Fibroblast of upper back skin (primary cell): ENCODE measurements at regions not wholly inside any gene's neighbourhood (a gene's known extent, or its start where the extent isn't known, plus 50 kb on each side); places are given as distances from the start of the nearest gene placed in this dataset.
"Not testable (repeated sequence)": the region's sequence is repeated elsewhere in the genome, so short reads cannot be mapped to it uniquely, and the experiment has no call there.

Experiments used
- DNase-seq: peaks from one replicate; pipeline ENCODE4 v3.0.0-alpha.2; 2013

DNA sequence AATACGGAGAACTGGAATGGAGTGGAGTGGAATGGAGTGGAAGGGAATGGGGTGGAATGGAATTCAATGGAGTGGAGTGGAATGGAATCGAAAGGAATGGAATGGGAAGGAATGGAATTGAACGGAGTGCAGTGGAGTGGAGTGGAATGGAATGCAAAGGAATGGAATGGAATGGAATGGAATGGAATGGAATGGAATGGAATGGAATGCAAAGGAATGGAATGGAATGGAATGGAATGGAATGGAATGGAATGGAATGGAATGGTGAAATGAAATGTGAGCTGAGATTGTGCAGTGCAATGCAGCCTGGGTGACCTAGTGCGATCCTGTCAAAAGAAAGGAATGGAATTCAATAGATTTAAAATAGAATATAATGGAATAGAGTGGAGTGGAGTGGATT is 357.3 kb upstream of the WSB1 start:
- not testable (repeated sequence) for DNase-seq

DNA sequence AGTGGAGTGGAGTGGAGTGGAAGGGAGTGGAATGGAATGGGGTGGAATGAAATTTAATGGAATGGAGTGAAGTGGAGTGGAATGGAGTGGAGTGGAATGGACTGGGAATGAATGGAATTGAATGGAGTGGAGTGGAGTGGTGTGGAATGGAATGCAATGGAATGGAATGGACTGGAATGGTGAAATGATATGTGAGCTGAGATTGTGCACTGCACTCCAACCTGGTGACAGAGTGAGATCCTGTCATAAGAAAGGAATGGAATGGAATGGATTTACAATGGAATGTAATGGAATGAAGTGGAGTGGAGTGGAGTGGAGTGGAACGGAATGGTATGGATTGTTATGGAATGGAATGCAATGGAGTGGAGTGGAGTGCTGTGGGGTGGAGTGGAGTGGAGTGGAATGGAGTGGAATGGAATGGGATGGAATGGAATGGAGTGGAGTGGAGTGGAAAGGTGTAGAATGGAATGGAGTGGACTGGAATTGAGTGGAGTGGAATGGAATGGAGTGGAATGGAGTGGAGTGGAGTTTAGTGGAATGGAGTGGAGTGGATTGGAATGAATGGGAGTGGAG is 356.1 kb upstream of the WSB1 start:
- DNase-seq: not testable (repeated sequence)

DNA sequence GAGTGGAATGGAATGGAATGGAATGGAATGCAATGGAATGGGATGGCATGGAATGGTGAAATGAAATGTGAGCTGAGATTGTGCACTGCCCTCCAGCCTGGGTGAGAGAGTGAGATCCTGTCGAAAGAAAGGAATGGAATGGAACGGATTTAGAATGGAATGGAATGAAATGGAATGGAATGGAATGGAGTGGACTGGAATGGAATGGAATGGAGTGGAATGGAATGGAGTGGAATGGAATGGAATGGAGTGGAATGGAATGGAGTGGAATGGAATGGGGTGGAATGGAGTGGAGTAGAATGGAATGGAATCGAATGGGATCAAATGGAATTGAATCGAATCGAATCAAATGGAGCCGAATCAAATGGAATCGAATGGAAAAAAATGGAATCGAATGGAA is 354.2 kb upstream of the WSB1 start:
- not testable (repeated sequence) for DNase-seq

DNA sequence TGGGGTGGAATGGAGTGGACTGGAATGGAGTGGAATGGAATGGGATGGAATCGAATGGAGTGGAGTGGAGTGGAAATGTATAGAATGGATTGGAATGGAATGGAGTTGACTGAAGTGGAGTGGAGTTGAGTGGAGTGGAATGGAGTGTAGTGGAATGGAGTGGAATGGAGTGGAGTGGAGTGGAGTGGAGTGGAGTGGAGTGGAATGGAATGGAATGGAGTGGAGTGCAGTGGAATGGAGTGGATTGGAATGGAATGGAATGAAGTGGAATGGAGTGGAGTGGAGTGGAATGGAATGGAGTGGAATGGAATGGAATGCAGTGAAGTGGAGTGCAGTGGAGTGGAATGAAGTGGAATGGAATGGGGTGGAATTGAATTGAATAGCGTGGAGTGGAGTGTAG is 353.3 kb upstream of the WSB1 start:
- DNase-seq: not testable (repeated sequence)

DNA sequence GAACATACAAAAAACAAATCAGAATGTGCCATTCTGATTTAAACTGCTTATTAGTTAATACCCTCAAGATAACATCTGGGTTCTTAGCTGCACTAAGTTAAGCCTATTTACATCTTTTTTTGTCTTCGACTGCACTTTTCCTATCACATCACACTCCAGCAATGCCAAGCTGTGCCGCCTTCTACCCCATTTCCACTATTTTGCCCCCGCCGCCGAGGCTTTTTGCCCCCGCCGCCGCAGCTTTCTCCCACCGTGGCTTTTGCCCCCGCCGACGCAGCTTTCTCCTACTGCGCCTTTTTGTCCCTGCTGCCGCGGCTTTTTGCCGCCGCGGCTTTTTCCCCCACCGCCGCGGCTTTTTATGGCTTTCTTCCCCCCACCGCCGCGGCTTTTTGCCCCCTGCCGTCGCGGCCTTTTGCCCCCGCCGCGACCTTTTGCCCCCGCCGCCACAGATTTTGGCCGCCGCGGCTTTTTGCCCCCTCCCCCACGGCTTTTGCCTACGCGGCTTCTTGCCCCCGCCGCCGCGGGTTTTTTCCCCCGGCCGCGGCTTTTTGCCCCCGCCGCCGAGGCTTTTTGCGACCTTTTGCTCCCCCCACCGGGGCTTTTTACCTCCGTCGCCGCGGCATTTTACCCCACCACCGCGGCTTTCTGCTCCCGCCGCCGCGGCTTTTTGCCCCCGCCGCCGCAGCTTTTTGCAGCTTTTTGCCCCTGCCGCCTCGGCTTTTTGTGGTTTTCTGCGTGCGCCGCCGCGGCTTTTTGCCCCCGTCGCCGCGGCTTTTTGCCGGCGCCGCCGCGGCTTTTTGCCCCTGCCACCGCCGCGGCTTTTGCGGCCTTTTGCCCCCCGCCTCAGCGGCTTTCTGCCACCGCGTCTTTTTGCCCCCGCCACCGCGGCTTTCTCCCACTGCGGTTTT is 331.4 kb upstream of the WSB1 start:
- DNase-seq: no peak

DNA sequence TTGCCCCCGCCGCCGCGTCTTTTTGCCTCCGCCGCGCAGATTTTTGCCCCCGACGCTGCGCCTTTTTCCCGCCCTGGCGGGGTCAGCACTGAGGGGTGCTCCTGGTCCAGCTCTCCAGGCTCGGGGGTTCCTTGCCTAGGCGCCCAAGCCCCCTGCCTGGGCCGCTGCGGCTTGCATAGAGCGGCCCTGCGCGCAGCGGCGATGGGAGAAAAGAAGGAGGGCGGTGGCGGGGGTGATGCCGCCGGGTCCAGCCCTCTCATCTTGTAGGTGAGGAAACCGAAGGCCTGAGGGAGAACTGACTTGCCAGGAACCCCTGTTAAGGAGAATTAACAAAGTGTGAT is 330.8 kb upstream of the WSB1 start:
- no peak for DNase-seq

DNA sequence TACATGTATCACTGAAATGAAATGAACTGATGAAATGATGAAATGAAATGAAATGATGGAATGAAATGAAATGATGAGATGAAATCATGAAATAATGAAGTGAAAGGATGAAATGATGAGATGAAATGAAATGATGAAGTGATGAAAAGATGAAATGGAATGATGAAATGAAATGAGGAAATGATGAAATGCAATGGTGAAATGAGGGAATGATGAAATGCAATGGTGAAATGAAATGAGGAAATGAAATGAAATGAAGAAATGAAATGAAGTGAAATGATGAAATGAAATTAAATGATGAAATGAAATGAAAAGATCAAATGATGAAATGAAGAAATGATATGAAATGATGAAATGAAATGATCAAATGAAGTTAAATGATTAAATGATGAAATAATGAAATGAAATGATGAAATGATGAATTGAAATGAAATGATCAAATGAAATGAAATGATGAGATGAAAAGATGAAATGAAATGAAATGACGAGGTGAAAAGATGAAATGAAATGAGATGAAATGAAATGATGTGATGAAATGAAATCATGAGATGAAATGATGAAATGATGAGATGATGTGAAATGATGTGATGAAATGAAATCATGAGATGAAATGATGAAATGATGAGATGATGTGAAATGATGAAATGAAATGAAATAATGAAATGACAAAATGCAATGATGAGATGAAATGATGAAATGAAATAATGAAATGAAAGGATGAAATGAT is 327.9 kb upstream of the WSB1 start:
- not testable (repeated sequence) for DNase-seq

DNA sequence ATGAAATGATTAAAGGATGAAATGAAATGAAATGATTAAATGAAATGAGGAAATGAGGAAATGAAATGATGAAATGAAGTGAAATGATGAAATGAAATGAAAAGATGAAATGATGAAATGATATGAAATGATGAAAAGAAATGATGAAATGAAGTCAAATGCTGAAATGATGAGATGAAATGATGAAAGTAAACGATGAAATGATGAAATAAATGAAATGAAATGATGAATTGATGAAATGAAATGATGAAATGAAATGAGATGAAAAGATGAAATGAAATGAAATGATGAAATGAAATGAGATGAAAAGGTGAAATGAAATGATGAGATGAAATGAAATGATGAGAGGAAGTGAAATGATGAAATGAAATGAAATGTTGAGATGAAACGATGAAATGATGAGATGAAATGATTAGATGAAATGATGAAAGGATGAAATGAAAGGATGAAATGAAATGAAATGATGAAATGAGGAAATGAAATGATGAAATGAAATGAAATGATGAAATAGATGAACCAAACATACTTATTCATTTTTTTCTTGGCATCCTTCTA is 327.2 kb upstream of the WSB1 start:
- DNase-seq: not testable (repeated sequence)

DNA sequence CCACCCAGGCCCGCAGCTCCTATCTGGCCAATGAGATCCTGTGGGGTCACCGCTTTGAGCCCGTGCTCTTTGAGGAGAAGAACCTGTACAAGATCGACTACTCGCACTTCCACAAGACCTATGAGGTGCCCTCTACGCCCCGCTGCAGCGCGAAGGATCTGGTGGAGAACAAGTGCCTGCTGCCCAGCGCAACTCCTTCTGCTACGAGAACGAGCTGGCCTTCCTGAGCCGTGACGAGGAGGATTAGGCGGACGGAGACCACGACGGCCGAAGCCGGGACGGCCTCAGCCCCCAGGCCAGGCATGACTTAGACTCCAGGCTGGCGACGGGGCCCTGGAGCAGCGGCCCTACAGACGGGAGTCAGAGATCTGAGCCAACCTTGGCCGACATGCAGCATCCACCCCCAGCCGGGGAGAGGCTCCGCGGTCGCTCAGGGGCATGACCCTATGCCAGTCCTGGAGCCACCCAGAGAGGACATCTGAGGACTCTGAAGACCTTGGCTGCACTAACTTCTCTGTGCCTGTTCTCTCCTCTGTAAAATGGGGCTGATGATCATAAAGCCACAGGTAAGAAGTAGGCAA is 312.0 kb upstream of the WSB1 start:
- DNase-seq: not testable (repeated sequence)

DNA sequence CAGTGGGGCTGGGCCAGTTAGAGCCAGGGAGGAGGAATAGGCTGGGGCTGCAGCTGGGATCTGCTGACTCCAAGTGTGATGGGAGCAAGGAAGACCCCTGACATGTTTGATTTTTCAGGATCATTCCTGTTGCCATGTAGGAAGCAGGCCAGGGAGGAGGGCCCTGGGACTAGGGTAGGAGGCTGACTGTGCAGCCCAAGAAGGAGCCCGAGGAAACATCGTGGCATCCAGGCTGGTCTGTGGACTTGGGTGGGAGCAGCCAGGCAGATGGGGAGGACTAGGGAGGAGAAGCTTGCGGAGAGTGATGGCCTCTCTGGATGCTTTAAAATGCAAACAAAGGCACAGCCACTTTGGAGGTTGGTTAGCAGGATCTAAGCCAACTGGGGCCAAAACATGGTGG is 311.4 kb upstream of the WSB1 start:
- not testable (repeated sequence) for DNase-seq

DNA sequence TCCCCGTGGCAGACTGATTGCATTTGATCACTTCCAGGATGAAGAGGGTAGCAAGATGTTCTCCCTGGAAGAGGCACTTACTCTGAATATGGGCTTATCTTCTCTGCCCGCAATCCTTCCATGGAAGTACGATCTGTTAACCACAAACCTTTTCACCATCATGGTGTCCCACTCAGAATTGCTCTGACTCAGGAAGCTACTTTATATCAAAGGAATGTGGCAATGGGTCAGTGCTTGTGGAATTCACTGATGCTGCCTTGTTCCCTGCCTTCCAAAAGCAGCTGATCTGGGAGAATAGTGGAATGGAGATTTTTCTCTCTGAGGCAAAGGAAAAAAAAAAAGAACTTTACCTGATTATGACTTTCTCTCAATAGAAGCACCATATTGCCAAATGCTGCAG is 306.1 kb upstream of the WSB1 start:
- DNase-seq: not testable (repeated sequence)

DNA sequence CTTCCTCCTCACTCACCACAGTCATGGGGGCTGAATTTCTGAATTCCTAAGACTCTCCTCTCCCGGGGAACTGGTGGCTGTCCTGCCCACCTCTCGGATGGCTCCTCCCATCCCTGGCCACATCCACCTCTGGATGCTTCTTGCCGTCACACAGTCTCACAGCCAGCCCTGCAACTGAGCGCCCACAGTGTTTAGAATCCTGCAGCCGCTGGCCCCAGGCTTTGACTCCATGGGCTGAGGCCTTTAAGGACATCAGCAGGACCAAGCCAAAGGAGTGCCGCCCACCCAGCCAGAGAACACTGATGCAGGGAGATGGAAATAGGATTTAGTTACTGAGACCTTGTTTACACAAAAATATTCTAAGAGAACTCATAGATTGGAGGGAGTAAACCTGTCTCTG is 299.3 kb upstream of the WSB1 start:
- not testable (repeated sequence) for DNase-seq

DNA sequence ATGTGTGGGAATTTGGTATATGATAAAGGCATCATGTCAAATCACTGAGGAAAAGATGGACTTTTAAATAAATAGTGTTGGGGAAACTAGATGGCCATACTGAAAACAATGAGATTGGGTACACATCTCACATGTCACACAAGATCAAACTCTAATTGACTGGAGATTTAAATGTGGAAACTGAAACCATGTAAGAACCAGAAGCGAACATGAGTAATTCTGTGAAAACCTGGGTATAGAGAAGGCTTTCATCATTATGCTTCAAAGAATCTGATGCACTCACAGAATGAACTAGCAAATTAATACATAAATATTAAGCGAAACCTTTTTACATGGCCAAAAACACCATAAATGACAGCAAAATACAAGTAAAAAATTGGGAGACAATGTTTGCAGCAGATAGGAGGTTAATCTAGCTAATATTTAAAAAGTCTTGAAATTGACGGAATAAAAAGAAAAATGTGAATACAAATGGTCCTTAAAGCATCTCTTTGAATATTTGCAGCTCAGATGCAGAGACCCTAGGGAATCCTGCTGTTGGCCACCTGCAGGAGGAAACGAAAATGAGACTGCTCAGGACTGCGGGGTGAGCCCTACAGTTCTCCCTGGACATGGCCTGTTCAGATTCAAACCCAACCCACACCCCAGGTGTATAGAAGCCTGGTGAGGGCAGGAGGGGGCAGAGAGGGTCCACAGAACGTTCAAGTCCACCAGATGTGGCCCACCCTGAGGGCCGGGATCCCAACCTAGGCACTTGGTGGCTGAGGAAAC is 297.6 kb upstream of the WSB1 start:
- not testable (repeated sequence) for DNase-seq

DNA sequence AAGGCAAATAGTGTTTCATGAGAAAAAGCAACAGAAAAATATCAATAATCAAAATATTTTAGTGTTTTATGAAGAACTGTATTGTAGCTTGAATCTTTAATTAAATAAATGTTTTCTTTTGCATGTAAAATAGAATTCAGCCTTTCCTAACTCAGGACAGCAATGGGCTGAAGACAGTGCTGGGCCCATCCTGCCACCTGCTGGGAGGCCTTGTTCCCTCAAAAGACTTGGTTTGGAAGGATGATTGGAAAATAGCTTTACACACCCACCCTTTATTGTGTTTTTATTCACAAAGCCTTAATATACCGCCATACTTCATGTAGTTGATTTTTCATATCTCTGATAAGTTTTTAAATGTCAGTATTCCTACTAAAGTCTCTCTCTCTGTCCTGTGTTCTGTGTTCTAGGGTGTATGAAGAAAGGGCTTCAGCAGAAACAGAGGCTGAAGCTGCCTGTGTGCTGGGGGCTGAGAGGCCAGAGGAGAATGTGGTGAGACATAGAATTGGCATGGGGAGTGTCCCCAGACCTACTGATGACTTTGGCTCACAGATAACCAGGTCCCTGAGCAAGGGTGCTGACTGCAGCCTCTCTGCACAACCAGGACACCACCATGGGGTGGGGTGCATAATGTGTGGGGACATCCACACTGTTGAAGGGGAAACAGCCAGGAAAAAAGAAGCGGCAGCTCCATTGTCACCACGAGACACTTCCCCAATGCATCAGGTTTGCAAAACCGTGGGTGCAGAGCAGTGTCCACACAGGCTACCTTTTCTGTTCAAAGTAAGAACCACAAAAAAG is 286.0 kb upstream of the WSB1 start:
- not testable (repeated sequence) for DNase-seq

DNA sequence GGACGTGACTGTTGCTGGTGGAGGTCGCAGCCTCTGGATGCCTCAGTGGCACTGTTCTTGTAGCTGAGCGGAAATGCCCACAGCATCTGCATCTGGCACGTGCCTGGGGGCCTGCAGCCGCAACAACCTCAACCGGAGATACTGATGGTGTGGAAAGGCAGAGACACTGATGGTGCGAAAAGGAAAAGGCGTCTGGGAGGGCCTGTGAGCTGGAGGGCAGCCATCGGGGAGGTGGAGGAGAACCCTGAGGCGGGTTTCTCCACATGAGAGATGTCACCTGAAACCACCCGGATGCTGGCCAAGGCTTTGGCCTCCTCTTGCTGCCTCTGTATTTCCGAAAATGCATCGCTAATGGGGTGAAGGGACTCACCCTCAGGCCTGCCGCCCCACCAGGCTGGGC is 284.8 kb upstream of the WSB1 start:
- no peak for DNase-seq

DNA sequence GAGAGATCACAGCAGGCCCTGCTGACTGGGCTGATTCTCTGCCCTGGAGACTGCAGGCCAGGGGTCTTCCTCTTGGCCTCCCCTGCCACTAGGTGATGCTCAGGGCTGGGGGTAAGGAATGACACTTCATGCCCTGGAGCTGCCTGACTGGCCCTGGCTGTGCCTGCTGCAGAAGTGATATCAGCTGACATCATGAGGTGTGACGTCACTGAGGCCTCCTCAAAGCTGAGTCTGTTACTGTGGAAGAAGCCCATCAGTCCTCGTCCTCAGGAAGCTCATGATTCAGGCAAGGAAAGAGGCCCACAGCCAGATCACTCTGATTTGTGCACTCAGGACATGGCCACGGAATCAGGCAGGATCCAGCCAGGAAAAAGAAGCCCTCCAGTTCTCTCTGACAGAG is 283.8 kb upstream of the WSB1 start:
- DNase-seq: not testable (repeated sequence)

DNA sequence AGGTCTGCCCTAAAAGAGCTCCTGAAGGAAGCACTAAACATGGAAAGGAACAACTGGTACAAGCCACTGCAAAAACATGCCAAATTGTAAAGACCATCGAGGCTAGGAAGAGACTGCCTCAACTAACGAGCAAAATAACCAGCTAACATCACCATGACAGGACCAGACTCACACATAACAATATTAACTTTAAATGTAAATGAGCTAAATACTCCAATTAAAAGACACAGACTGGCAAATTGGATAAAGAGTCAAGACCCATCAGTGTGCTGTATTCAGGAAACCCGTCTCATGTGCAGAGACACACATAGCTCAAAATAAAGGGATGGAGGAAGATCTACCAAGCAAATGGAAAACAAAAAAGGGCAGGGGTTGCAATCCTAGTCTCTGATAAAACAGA is 263.4 kb upstream of the WSB1 start:
- not testable (repeated sequence) for DNase-seq

DNA sequence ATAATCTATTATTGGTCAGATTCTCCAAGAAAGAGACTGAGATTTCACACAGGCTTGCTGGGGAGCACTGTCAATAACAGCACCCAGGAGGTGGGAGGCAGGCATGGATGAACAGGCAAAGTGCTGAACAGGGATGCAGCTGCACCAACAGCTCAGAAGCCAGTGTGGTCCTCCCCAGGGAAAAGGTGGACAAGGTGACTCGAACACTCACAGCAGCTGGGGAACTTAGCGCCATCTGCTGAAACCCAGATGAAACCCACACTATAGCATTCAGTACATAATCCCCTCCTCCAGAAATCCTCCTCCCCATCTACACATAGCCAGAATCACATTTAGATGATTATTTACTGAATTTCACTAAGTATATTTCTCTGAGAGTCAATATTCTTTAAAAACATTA is 255.2 kb upstream of the WSB1 start:
- no peak for DNase-seq

DNA sequence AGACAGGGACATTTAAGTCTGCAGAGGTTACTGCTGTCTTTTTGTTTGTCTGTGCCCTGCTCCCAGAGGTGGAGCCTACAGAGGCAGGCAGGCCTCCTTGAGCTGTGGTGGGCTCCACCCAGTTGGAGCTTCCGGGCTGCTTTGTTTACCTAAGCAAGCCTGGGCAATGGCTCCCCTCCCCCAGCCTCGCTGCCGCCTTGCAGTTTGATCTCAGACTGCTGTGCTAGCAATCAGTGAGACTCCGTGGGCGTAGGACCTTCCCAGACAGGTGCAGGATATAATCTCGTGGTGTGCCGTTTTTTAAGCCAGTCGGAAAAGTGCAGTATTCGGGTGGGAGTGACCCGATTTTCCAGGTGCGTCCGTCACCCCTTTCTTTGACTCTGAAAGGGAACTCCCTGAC is 248.9 kb upstream of the WSB1 start:
- DNase-seq: not testable (repeated sequence)

DNA sequence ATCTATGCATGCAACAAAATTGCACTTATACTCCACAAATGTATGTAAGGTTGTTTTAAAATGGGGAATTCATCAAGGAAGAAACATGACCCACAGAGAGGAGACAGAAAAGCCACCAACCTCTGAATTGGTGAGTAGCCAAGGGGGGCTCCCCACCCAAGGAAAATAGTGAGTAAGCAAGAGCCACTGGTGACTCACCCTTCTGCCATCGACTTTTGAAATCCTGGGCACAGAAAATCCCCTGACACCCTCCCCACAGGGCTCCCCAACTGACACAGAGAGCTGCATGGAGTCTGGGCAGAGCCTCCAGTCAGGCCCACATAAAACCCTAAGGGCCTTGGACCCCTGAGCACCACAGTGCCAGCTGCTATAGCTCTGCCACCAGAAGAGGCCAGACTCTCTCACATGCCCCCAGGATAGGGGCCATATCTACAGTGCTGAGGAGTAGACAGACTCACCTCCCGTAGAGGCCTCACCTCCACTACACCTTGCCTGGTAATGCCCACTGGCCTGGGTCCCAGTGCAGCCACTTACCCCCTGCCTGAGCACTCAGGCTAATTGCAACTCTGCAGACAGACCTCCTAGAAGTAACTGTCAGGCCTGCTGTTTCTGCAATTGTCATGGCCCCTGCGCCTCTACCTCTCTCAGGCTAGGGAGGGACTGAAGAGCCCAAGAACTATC is 244.7 kb upstream of the WSB1 start:
- no peak for DNase-seq

DNA sequence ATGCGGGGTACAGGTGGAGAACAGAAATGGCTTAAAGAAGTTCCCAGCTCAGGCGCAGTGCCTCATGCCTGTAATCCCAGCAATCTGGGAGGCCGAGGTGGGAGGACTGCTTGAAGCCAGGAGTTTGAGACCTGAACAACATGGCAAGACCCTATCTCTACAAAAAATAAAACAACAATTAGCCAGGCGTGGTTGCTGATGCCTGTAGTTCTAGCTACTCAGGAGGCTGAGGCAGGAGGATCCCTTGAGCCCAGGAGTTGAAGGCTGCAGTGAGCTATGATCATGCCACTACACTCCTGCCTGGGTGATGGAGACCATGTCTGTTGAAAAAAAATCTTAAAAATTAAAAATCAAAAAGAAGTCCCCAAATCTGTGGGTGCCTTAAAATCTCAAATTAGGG is 228.3 kb upstream of the WSB1 start:
- DNase-seq: no peak
